Endodermal cell (in vitro differentiated cells): ENCODE measurements at regions not wholly inside any gene's neighbourhood (a gene's known extent, or its start where the extent isn't known, plus 50 kb on each side); places are given as distances from the start of the nearest gene placed in this dataset.

Source experiments
- DNase-seq: peaks from one replicate; pipeline ENCODE4 v3.0.0-alpha.2; 2017
- H3K27ac ChIP-seq: 2 replicates; pipeline ENCODE4 v1.5.1; 2013; ENCODE audit warnings: mild to moderate bottlenecking, low read depth, low read length, moderate library complexity
- H3K27me3 ChIP-seq: 2 replicates; pipeline ENCODE4 v1.6.1; 2013; ENCODE audit warnings: mild to moderate bottlenecking, low read length, moderate library complexity; ENCODE audit not compliant: insufficient read depth, control insufficient read depth, poor library complexity, severe bottlenecking
- H3K36me3 ChIP-seq: 2 replicates; pipeline ENCODE4 v1.7.0; 2013; ENCODE audit warnings: mild to moderate bottlenecking, low read length, moderate library complexity; ENCODE audit not compliant: control insufficient read depth, insufficient read depth
- H3K4me1 ChIP-seq: one replicate; pipeline ENCODE4 v1.7.0; 2013; ENCODE audit warnings: low read length; ENCODE audit not compliant: control insufficient read depth, insufficient read depth
- H3K4me3 ChIP-seq: 2 replicates; pipeline ENCODE4 v1.5.1; 2013; ENCODE audit warnings: mild to moderate bottlenecking, low read length, moderate library complexity
- H3K9ac ChIP-seq: 2 replicates; pipeline ENCODE4 v1.6.1; 2013; ENCODE audit warnings: mild to moderate bottlenecking, low read length, moderate library complexity; ENCODE audit not compliant: poor library complexity, severe bottlenecking; ENCODE audit errors: extremely low read depth
- H3K9me3 ChIP-seq: 2 replicates; pipeline ENCODE4 v1.6.1; 2013; ENCODE audit warnings: mild to moderate bottlenecking, low read length, moderate library complexity; ENCODE audit not compliant: control insufficient read depth
- H3K27ac Mint-ChIP-seq: 2 replicates; pipeline ENCODE4 v1.8.0; 2020; ENCODE audit warnings: mixed read lengths
- H3K27me3 Mint-ChIP-seq: 2 replicates; pipeline ENCODE4 v1.8.0; 2021; ENCODE audit warnings: mild to moderate bottlenecking, mixed read lengths; ENCODE audit not compliant: insufficient read depth
- H3K36me3 Mint-ChIP-seq: 2 replicates; pipeline ENCODE4 v1.8.0; 2020; ENCODE audit warnings: low read depth, mixed read lengths
- H3K4me1 Mint-ChIP-seq: 2 replicates; pipeline ENCODE4 v1.8.0; 2020; ENCODE audit warnings: mixed read lengths
- H3K4me3 Mint-ChIP-seq: 2 replicates; pipeline ENCODE4 v1.8.0; 2020; ENCODE audit warnings: mild to moderate bottlenecking, moderate library complexity, mixed read lengths
- H3K9me3 Mint-ChIP-seq: 2 replicates; pipeline ENCODE4 v1.8.0; 2020; ENCODE audit warnings: mild to moderate bottlenecking, mixed read lengths
- CTCF ChIP-seq: fragments of 200-600 bp; sonication (generic); conservative IDR thresholded peaks from 2 replicates; pipeline ENCODE4 v1.5.0; 2021; ENCODE audit warnings: antibody characterized with exemption, mild to moderate bottlenecking
- WGBS, 2 experiments: methylation state at CpG; one replicate each; pipeline versions ENCODE4 v1.1.5 to v1.1.7; 2013; ENCODE audit warnings: missing lambda C conversion rate in 2 of 2, mixed read lengths in 1 of 2; ENCODE audit not compliant: insufficient coverage in 1 of 2, insufficient read length in 1 of 2; 5-methylcytosine and 5-hydroxymethylcytosine counted together

- WGBS, 2 experiments, result 61 to 66% methylated on average over 2 to 6 of the region's 6 CpGs
- no peaks in the 10 kb centered on the region for H3K36me3 Mint-ChIP-seq
- Histone ChIP-seq H3K9me3 (no peaks in the 10 kb centered on the region), H3K27me3 (no peaks in the 10 kb centered on the region), H3K4me3 (no peak overlapping the region), H3K27ac (no peak overlapping the region), H3K4me1 (peaks cover 13% of the 10 kb centered on the region), H3K9ac (no peak overlapping the region), H3K36me3 (no peaks in the 10 kb centered on the region)
- peak; percentile 56 for DNase-seq
- no peak for TF ChIP-seq CTCF
- H3K4me3 Mint-ChIP-seq, result no peak overlapping the region
- no peak overlapping the region for H3K27ac Mint-ChIP-seq
- H3K9me3 Mint-ChIP-seq, result no peaks in the 10 kb centered on the region
- no peaks in the 10 kb centered on the region for H3K27me3 Mint-ChIP-seq
- H3K4me1 Mint-ChIP-seq, result peaks cover 29% of the 10 kb centered on the region
These were observed 322.3 kb downstream of the DHX15 start for GRCh38 chr4:24262084-24262483.

- H3K27me3 ChIP-seq, result no peaks in the 10 kb centered on the region
- DNase-seq, result no peak
- H3K4me3 Mint-ChIP-seq, result no peak overlapping the region
- no peak overlapping the region for H3K27ac Mint-ChIP-seq
- H3K4me3 ChIP-seq, result no peak overlapping the region
- H3K9ac ChIP-seq, result no peak overlapping the region
- 93 to 100% methylated on average over 4 to 5 of the region's 5 CpGs for WGBS, 2 experiments
- H3K9me3 ChIP-seq, result no peaks in the 10 kb centered on the region
- H3K9me3 Mint-ChIP-seq, result no peaks in the 10 kb centered on the region
- no peak for TF ChIP-seq CTCF
- H3K27ac ChIP-seq, result no peak overlapping the region
- no peaks in the 10 kb centered on the region for H3K36me3 ChIP-seq
- peaks cover 32% of the 10 kb centered on the region for H3K4me1 Mint-ChIP-seq
- no peaks in the 10 kb centered on the region for H3K27me3 Mint-ChIP-seq
- no peaks in the 10 kb centered on the region for H3K36me3 Mint-ChIP-seq
- H3K4me1 ChIP-seq, result peaks cover 19% of the 10 kb centered on the region
These were observed 323.3 kb downstream of the DHX15 start for GRCh38 chr4:24260923-24261564.

- H3K4me3 Mint-ChIP-seq, result no peak overlapping the region
- TF ChIP-seq CTCF, result no peak
- H3K27ac Mint-ChIP-seq, result no peak overlapping the region
- no peak overlapping the region for H3K9ac ChIP-seq
- H3K27me3 Mint-ChIP-seq, result no peaks in the 10 kb centered on the region
- DNase-seq, result no peak
- no peaks in the 10 kb centered on the region for H3K9me3 ChIP-seq
- H3K4me3 ChIP-seq, result no peak overlapping the region
- peaks cover 39% of the 10 kb centered on the region for H3K4me1 Mint-ChIP-seq
- no peaks in the 10 kb centered on the region for H3K36me3 Mint-ChIP-seq
- no peaks in the 10 kb centered on the region for H3K9me3 Mint-ChIP-seq
- no peak overlapping the region for H3K27ac ChIP-seq
- H3K27me3 ChIP-seq, result no peaks in the 10 kb centered on the region
- H3K4me1 ChIP-seq, result peaks cover 19% of the 10 kb centered on the region
- WGBS, 2 experiments, result 67 to 81% methylated on average over 3 to 7 of the region's 8 CpGs
- no peaks in the 10 kb centered on the region for H3K36me3 ChIP-seq
These were observed 324.1 kb downstream of the DHX15 start for GRCh38 chr4:24260133-24260715.
